Keratinocyte (primary cell): ENCODE measurements at regions not wholly inside any gene's neighbourhood (a gene's known extent, or its start where the extent isn't known, plus 50 kb on each side); places are given as distances from the start of the nearest gene placed in this dataset.

Experiments used
- DNase-seq: peaks from one replicate; pipeline ENCODE4 v3.0.0-alpha.2; 2011; ENCODE audit warnings: low read depth, missing footprints, low spot score
- FAIRE-seq: peaks from 2 replicates; lab custom pipeline; 2011; peaks lifted over from hg19 to GRCh38; lab: Jason Lieb, UNC
- H2AFZ ChIP-seq: 2 replicates; pipeline ENCODE4 v1.6.0; 2012; ENCODE audit warnings: low read length, control low read depth, inconsistent platforms; ENCODE audit not compliant: control insufficient read depth
- H3K27ac ChIP-seq: 2 replicates; pipeline ENCODE4 v1.5.1; 2011; ENCODE audit warnings: low read length; ENCODE audit not compliant: control insufficient read depth, insufficient read depth
- H3K27me3 ChIP-seq: 3 replicates; pipeline ENCODE4 v1.6.0; 2011; ENCODE audit warnings: low read length; ENCODE audit not compliant: control insufficient read depth, insufficient read depth; ENCODE audit errors: extremely low read depth
- H3K36me3 ChIP-seq, 2 experiments: 2 replicates in 1 of 2; 3 replicates in 1 of 2; pipeline ENCODE4 v1.5.1; 2011; ENCODE audit warnings: low read length in 2 of 2, mild to moderate bottlenecking in 1 of 2; ENCODE audit not compliant: control insufficient read depth in 2 of 2, insufficient read depth in 2 of 2; ENCODE audit errors: extremely low read depth in 1 of 2
- H3K4me1 ChIP-seq: 3 replicates; pipeline ENCODE4 v1.5.1; 2011; ENCODE audit warnings: low read length; ENCODE audit not compliant: control insufficient read depth, insufficient read depth; ENCODE audit errors: extremely low read depth
- H3K4me2 ChIP-seq: 3 replicates; pipeline ENCODE4 v1.6.0; 2011; ENCODE audit warnings: low read depth, low read length; ENCODE audit not compliant: control insufficient read depth, insufficient read depth; ENCODE audit errors: extremely low read depth
- H3K4me3 ChIP-seq, 3 experiments: fragments of 200-600 bp in 1 of 3; sonication (generic) in 1 of 3; 2 replicates in 2 of 3; 3 replicates in 1 of 3; pipeline ENCODE4 v1.5.1; 2011 to 2016; ENCODE audit warnings: low read length in 3 of 3, mild to moderate bottlenecking in 3 of 3, control low read depth in 2 of 3, inconsistent platforms in 1 of 3, low read depth in 1 of 3, mixed read lengths in 1 of 3, mixed run types in 1 of 3, moderate library complexity in 1 of 3; ENCODE audit not compliant: control insufficient read depth in 2 of 3, insufficient read depth in 2 of 3; ENCODE audit errors: extremely low read depth in 1 of 3
- H3K79me2 ChIP-seq: 2 replicates; pipeline ENCODE4 v1.6.0; 2012; ENCODE audit warnings: low read length; ENCODE audit not compliant: control insufficient read depth, insufficient read depth
- H3K9ac ChIP-seq: 3 replicates; pipeline ENCODE4 v1.6.0; 2011; ENCODE audit warnings: low read length; ENCODE audit not compliant: control insufficient read depth, insufficient read depth; ENCODE audit errors: extremely low read depth
- H3K9me1 ChIP-seq: 3 replicates; pipeline ENCODE4 v1.6.0; 2011; ENCODE audit warnings: low read length; ENCODE audit not compliant: control insufficient read depth, insufficient read depth; ENCODE audit errors: extremely low read depth
- H3K9me3 ChIP-seq: 2 replicates; pipeline ENCODE4 v1.5.1; 2012; ENCODE audit warnings: low read depth, low read length; ENCODE audit not compliant: control insufficient read depth
- H4K20me1 ChIP-seq: 3 replicates; pipeline ENCODE4 v1.6.0; 2011; ENCODE audit warnings: low read length; ENCODE audit not compliant: control insufficient read depth, insufficient read depth; ENCODE audit errors: extremely low read depth
- CTCF ChIP-seq, 3 experiments: IDR thresholded peaks in 1 of 3; conservative IDR thresholded peaks in 1 of 3; optimal IDR thresholded peaks in 1 of 3; 2 replicates in 2 of 3; 3 replicates in 1 of 3; pipeline versions ENCODE3 to v1.5.1; 2011; ENCODE audit warnings: low read length in 3 of 3, mild to moderate bottlenecking in 3 of 3, moderate library complexity in 2 of 3, control low read depth in 1 of 3, inconsistent platforms in 1 of 3; ENCODE audit not compliant: insufficient read depth in 2 of 3; ENCODE audit errors: extremely low read depth in 1 of 3
- EZH2 ChIP-seq: IDR thresholded peaks from one replicate; pipeline ENCODE4 v1.6.1; 2012; ENCODE audit warnings: inconsistent platforms, mild to moderate bottlenecking, low read length, moderate library complexity
- dilution Hi-C: fragments of 300-500 bp; cut with MboI; formaldehyde crosslinking; loops from one replicate; pipeline ENCODE4 v1.7.0; 2020; ENCODE audit warnings: low sequenced_read_pairs; ENCODE audit not compliant: extremely low pct_ligation_motif_present

GRCh38 chr22:25365491-25366261 lies 146.2 kb downstream of the CRYBB2 start:
- Histone ChIP-seq H3K9ac (no peak overlapping the region), H3K4me1 (peaks cover 8% of the 10 kb centered on the region), H2AFZ (no peak overlapping the region), H3K4me2 (no peak overlapping the region), H3K9me1 (no peaks in the 10 kb centered on the region), H3K36me3 (peaks cover 2 to 12% of the 10 kb centered on the region in 2 experiments), H3K27ac (no peak overlapping the region), H3K4me3 (no peak overlapping the region), H4K20me1 (peaks cover 18% of the 10 kb centered on the region), H3K79me2 (peaks cover 50% of the 10 kb centered on the region), H3K27me3 (no peaks in the 10 kb centered on the region), H3K9me3 (no peaks in the 10 kb centered on the region)
- FAIRE-seq (no peak), DNase-seq (no peak)
- dilution Hi-C loops: no loop called here
- TF ChIP-seq EZH2 (no peak), CTCF (optimal IDR thresholded peaks at IDR 0.05 in 1 of 3, IDR thresholded peaks at IDR 0.05 in 1 of 3, conservative IDR thresholded peaks at IDR 0.05 in 1 of 3; ENCODE audit: extremely low read depth in 1 of 3, insufficient read depth in 2 of 3, low read length in 3 of 3) (no peak)

DNA sequence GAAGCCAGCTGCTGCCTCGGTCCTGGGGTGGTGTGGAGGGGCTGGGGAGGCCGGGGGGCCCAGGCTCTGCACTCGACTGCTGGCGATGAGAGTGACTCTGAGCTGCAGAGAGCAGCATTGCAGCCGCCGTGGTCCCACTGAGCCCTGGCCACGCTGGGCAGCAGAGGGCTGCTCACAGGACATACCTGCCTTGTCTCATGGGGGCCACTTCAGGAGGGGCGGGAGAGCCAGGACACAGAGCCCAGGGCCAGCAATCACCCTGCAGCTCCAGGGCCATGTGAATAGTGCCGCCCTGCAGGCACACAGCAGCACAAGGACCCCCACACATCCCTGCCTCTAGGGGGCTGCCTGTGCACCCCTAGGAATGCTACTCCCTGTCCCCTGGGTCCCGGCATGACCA lies 147.0 kb downstream of the CRYBB2 start:
- H4K20me1 ChIP-seq: peaks cover 22% of the 10 kb centered on the region
- no peak overlapping the region for H2AFZ ChIP-seq
- DNase-seq: no peak
- no peak for FAIRE-seq
- peaks cover 47% of the 10 kb centered on the region for H3K79me2 ChIP-seq
- H3K27me3 ChIP-seq: no peaks in the 10 kb centered on the region
- H3K4me1 ChIP-seq: peaks cover 8% of the 10 kb centered on the region
- TF ChIP-seq CTCF (optimal IDR thresholded peaks at IDR 0.05 in 1 of 3, IDR thresholded peaks at IDR 0.05 in 1 of 3, conservative IDR thresholded peaks at IDR 0.05 in 1 of 3; ENCODE audit: extremely low read depth in 1 of 3, insufficient read depth in 2 of 3, low read length in 3 of 3) (no peak), EZH2 (no peak)
- no peaks in the 10 kb centered on the region for H3K9me3 ChIP-seq
- H3K4me2 ChIP-seq: no peak overlapping the region
- H3K9me1 ChIP-seq: no peaks in the 10 kb centered on the region
- H3K36me3 ChIP-seq: peaks cover 4 to 12% of the 10 kb centered on the region in 2 experiments
- dilution Hi-C loops: no loop called here
- no peak overlapping the region for H3K9ac ChIP-seq
- H3K27ac ChIP-seq: no peak overlapping the region
- no peak overlapping the region for H3K4me3 ChIP-seq
